Pulmonary artery endothelial cell (primary cell): ENCODE measurements at regions not wholly inside any gene's neighbourhood (a gene's known extent, or its start where the extent isn't known, plus 50 kb on each side); places are given as distances from the start of the nearest gene placed in this dataset.
"Not testable (repeated sequence)": the region's sequence is repeated elsewhere in the genome, so short reads cannot be mapped to it uniquely, and the experiment has no call there.

ENCODE experiments used
- DNase-seq: peaks from one replicate; pipeline ENCODE4 v3.0.0-alpha.2; 2011; ENCODE audit warnings: low read depth, low spot score

GRCh38 chr4:160399826-160400225 is 1296.9 kb downstream of the RAPGEF2 start:
- DNase-seq = no peak

- DNase-seq = no peak
These were observed 1300.2 kb downstream of the RAPGEF2 start for GRCh38 chr4:160403081-160403480.

- DNase-seq = no peak
These were observed 1303.5 kb downstream of the RAPGEF2 start for GRCh38 chr4:160406263-160406825.

- no peak for DNase-seq
These were observed 1311.6 kb downstream of the RAPGEF2 start for GRCh38 chr4:160414496-160414895.

- DNase-seq = no peak
These were observed 1321.1 kb downstream of the RAPGEF2 start for GRCh38 chr4:160423879-160424451.

GRCh38 chr4:160426233-160426632 is 1323.4 kb downstream of the RAPGEF2 start:
- no peak for DNase-seq

- DNase-seq = no peak
These were observed 1348.0 kb downstream of the RAPGEF2 start for GRCh38 chr4:160450876-160451275.

GRCh38 chr4:160481696-160482690 is 1379.1 kb downstream of the RAPGEF2 start:
- not testable (repeated sequence) for DNase-seq

- no peak for DNase-seq
These were observed 1382.3 kb downstream of the RAPGEF2 start for GRCh38 chr4:160485071-160485687.

- DNase-seq = no peak
These were observed 1389.3 kb downstream of the RAPGEF2 start for GRCh38 chr4:160492181-160492580.

GRCh38 chr4:160493206-160493605 is 1390.3 kb downstream of the RAPGEF2 start:
- DNase-seq = no peak

GRCh38 chr4:160495356-160495755 is 1392.5 kb downstream of the RAPGEF2 start:
- no peak for DNase-seq

- DNase-seq = no peak
These were observed 1395.3 kb downstream of the RAPGEF2 start for GRCh38 chr4:160498211-160498610.

GRCh38 chr4:160505724-160506123 is 1402.8 kb downstream of the RAPGEF2 start:
- no peak for DNase-seq

GRCh38 chr4:160510928-160511327 is 1408.0 kb downstream of the RAPGEF2 start:
- DNase-seq = no peak

- DNase-seq = no peak
These were observed 1411.2 kb downstream of the RAPGEF2 start for GRCh38 chr4:160514126-160514525.

GRCh38 chr4:160523231-160523630 is 1420.4 kb downstream of the RAPGEF2 start:
- DNase-seq = no peak

- DNase-seq = no peak
These were observed 1434.8 kb downstream of the RAPGEF2 start for GRCh38 chr4:160537681-160538080.

GRCh38 chr4:160546201-160546600 is 1443.3 kb downstream of the RAPGEF2 start:
- DNase-seq = no peak

- not testable (repeated sequence) for DNase-seq
These were observed 1447.2 kb downstream of the RAPGEF2 start for GRCh38 chr4:160549951-160550519.

- no peak for DNase-seq
These were observed 1459.8 kb downstream of the RAPGEF2 start for GRCh38 chr4:160562661-160563060.
